Lung (tissue), 11 donors: ENCODE measurements at regions not wholly inside any gene's neighbourhood (a gene's known extent, or its start where the extent isn't known, plus 50 kb on each side); places are given as distances from the start of the nearest gene placed in this dataset.
"Not testable (repeated sequence)": the region's sequence is repeated elsewhere in the genome, so short reads cannot be mapped to it uniquely, and the experiment has no call there.

Experiments
- ATAC-seq: fragments of 200-7000 bp; cut with Tn5 transposase; one replicate; pipeline ENCODE4 v1.9.1; 2020; ENCODE audit warnings: moderate number of reproducible peaks; ENCODE audit not compliant: insufficient read depth, low FRiP score
- DNase-seq, 3 donors: peaks; one replicate each; pipeline ENCODE4 v3.0.0-alpha.2; 2013 to 2017
- H3K27ac ChIP-seq, 2 donors: one replicate each; pipeline ENCODE4 v1.5.1; 2013; ENCODE audit warnings: mild to moderate bottlenecking in 2 of 2, moderate library complexity in 2 of 2, control low read depth in 1 of 2, inconsistent platforms in 1 of 2, low read depth in 1 of 2, low read length in 1 of 2
- H3K27me3 ChIP-seq, 3 donors: one replicate each; pipeline ENCODE4 v1.5.1; 2013; ENCODE audit warnings: low read length in 2 of 3; ENCODE audit not compliant: control insufficient read depth in 3 of 3, insufficient read depth in 3 of 3
- H3K36me3 ChIP-seq, 4 donors: one replicate each; pipeline ENCODE4 v1.5.1; 2013; ENCODE audit warnings: low read length in 4 of 4, mild to moderate bottlenecking in 1 of 4, moderate library complexity in 1 of 4; ENCODE audit not compliant: control insufficient read depth in 4 of 4, insufficient read depth in 4 of 4
- H3K4me1 ChIP-seq, 5 donors: one replicate each; pipeline ENCODE4 v1.5.1; 2013; ENCODE audit warnings: low read length in 5 of 5, mild to moderate bottlenecking in 2 of 5, moderate library complexity in 1 of 5; ENCODE audit not compliant: control insufficient read depth in 5 of 5, insufficient read depth in 5 of 5
- H3K4me3 ChIP-seq: one replicate; pipeline ENCODE4 v1.5.1; 2013; ENCODE audit warnings: mild to moderate bottlenecking, control low read depth, moderate library complexity
- H3K9ac ChIP-seq, 2 donors: one replicate each; pipeline ENCODE4 v1.5.1; 2013; ENCODE audit warnings: low read length in 2 of 2, control low read depth in 1 of 2; ENCODE audit not compliant: insufficient read depth in 1 of 2
- H3K9me3 ChIP-seq, 4 donors: one replicate each; pipeline ENCODE4 v1.5.1; 2013; ENCODE audit warnings: low read length in 3 of 4, mild to moderate bottlenecking in 1 of 4, moderate library complexity in 1 of 4; ENCODE audit not compliant: control insufficient read depth in 4 of 4, insufficient read depth in 3 of 4
- CTCF ChIP-seq: IDR thresholded peaks from 2 replicates; pipeline ENCODE4 v1.5.1; 2012; ENCODE audit warnings: mild to moderate bottlenecking; ENCODE audit errors: control extremely low read depth, extremely low read depth
- WGBS, 2 donors: extraction: QIAGEN DNeasy Blood & Tissue Kit; methylation state at CpG; one replicate each; pipeline ENCODE4 v1.1.7; 2013; 5-methylcytosine and 5-hydroxymethylcytosine counted together
- donor health status: control.
- donor health status: control.
- donor health status: Bipolar disorder and iron deficiency.
- donor health status: healthy.
- donor health status: DM: yes; HTN: yes; CAD: no.

GRCh38 chr13:37473035-37473434 is 125.5 kb downstream of the POSTN start:
- no peak overlapping the region for H3K9ac ChIP-seq
- DNase-seq (no peak), ATAC-seq (no peak)
- peaks cover 0 to 3% (median 0%) of the 10 kb centered on the region in 5 donors for H3K4me1 ChIP-seq
- no peak overlapping the region for H3K4me3 ChIP-seq
- no peaks in the 10 kb centered on the region for H3K27me3 ChIP-seq
- no peaks in the 10 kb centered on the region for H3K36me3 ChIP-seq
- WGBS, 2 donors, result 89 to 93% methylated on average over 5 of the region's 5 CpGs
- H3K27ac ChIP-seq, result no peak overlapping the region
- no peak for TF ChIP-seq CTCF
- H3K9me3 ChIP-seq, result peaks cover 0 to 3% (median 0%) of the 10 kb centered on the region in 4 donors

GRCh38 chr13:37472266-37472665 is 126.3 kb downstream of the POSTN start:
- H3K9me3 ChIP-seq, H3K4me1 ChIP-seq, H3K27me3 ChIP-seq, H3K9ac ChIP-seq, DNase-seq, H3K27ac ChIP-seq, H3K4me3 ChIP-seq, ATAC-seq, H3K36me3 ChIP-seq: not testable (repeated sequence)
- 94 to 98% methylated on average over 3 to 4 of the region's 4 CpGs for WGBS, 2 donors

GRCh38 chr13:37460166-37460565 is 138.4 kb downstream of the POSTN start:
- ATAC-seq (no peak), DNase-seq (no peak)
- TF ChIP-seq CTCF, result no peak
- H3K27ac ChIP-seq, result no peak overlapping the region
- H3K27me3 ChIP-seq, result no peaks in the 10 kb centered on the region
- H3K4me3 ChIP-seq, result no peak overlapping the region
- H3K4me1 ChIP-seq, result no peaks in the 10 kb centered on the region
- no peaks in the 10 kb centered on the region for H3K36me3 ChIP-seq
- H3K9me3 ChIP-seq, result no peaks in the 10 kb centered on the region
- H3K9ac ChIP-seq, result no peak overlapping the region

- no peak for ATAC-seq
- DNase-seq, result no peak
These were observed 141.0 kb downstream of the POSTN start for GRCh38 chr13:37457612-37458011.

More at GRCh38 chr13:37457612-37458011, 141.0 kb downstream of the POSTN start:
- Histone ChIP-seq H3K4me3 (no peak overlapping the region), H3K4me1 (no peaks in the 10 kb centered on the region), H3K27me3 (no peaks in the 10 kb centered on the region), H3K9ac (no peak overlapping the region), H3K9me3 (no peaks in the 10 kb centered on the region), H3K27ac (no peak overlapping the region), H3K36me3 (no peaks in the 10 kb centered on the region)
- WGBS, 2 donors, result 89 to 91% methylated on average over 4 of the region's 4 CpGs
- TF ChIP-seq CTCF, result no peak
